ENCODE measurements at regions not wholly inside any gene's neighbourhood (a gene's known extent, or its start where the extent isn't known, plus 50 kb on each side); places are given as distances from the start of the nearest gene placed in this dataset.

DNA sequence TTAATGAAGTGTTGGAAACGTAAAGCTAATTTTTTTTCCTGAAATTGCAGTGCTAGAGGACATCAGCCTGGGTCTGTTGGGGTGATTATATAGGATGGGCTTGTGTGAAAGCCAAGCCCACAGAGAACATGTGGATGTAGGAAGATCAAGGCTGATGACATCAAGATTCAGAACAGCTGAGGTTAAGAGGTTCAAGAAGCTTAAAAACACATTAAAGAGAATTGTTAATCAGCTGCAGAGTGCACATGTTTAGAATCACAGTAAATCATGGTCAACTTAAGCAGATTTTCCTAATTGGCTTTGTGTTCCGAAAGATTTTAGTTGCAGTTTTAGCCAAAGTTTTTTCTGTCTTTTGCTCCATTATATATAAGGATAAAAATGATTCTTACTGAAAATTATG lies 87.9 kb upstream of the PRICKLE1 start:
- H4K20me1 ChIP-seq (replicated peaks; ENCODE audit: control insufficient read depth, extremely low read depth, insufficient read depth, low read length) = no peaks in the 10 kb centered on the region
- dilution Hi-C loops (cut with MboI; ENCODE audit: extremely low pct_ligation_motif_present, low sequenced_read_pairs) (no loop called here), intact Hi-C loops (cut with micrococcal nuclease) (no loop called here)
- BruUV-seq (replicated peaks) = no TSS peak
- H3K4me2 ChIP-seq (ENCODE audit: insufficient read depth, low read length) = no peak overlapping the region
- H3K9me1 ChIP-seq (replicated peaks; ENCODE audit: control insufficient read depth, extremely low read depth, insufficient read depth, low read length) = no peaks in the 10 kb centered on the region
- H3K9ac ChIP-seq (replicated peaks; ENCODE audit: extremely low read depth, insufficient read depth, low read length) = no peak overlapping the region
- DNase-seq (ENCODE audit: low read depth, low spot score) = no peak
- POLR2A ChIA-PET = no interaction called here
- no peaks in the 10 kb centered on the region for H3K27me3 ChIP-seq (ENCODE audit: control insufficient read depth in 2 of 2, insufficient read depth in 2 of 2, low read length in 2 of 2)
- H3K36me3 ChIP-seq (ENCODE audit: control insufficient read depth in 2 of 2, extremely low read depth in 1 of 2, insufficient read depth in 2 of 2, low read length in 2 of 2) = no peaks in the 10 kb centered on the region
- H3K27ac ChIP-seq (ENCODE audit: insufficient read depth, low read depth, low read length) = no peak overlapping the region
- no peaks in the 10 kb centered on the region for H3K9me3 ChIP-seq (replicated peaks; ENCODE audit: control insufficient read depth, insufficient read depth, low read length)
- no peak overlapping the region for H2AFZ ChIP-seq (ENCODE audit: low read depth, low read length)
- no peaks in the 10 kb centered on the region for H3K4me1 ChIP-seq (ENCODE audit: control insufficient read depth, extremely low read depth, insufficient read depth, low read length)
- H3K79me2 ChIP-seq (ENCODE audit: control insufficient read depth, insufficient read depth, low read length) = no peaks in the 10 kb centered on the region
- no peak overlapping the region for H3K4me3 ChIP-seq (replicated peaks in 1 of 3; ENCODE audit: insufficient read depth in 1 of 3, low read depth in 1 of 3, low read length in 3 of 3)
- no peak for TF ChIP-seq POLR2A (IDR thresholded peaks at IDR 0.05; ENCODE audit: low read depth, low read length)
- FAIRE-seq = no peak
- CTCF ChIA-PET = no interaction called here

DNA sequence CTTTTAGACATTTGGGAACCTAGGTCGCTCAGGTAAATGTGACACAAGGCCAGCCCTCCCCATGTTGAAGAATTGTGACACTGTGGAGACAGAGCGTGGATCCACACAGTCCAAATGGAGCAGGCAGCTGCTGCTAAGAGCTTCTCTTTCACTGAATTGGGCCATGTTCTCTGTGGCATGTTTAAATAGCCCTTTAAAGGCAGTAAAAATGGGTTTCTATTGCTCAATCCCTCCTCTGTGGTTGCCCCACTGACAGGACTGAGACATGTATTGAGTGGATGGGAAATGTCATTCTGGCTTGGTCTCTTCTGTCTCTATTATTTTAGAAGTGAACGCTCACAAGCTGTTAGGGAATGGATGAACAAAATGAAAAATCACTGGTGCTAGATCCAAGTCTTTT lies 84.0 kb upstream of the PRICKLE1 start:
- CTCF ChIA-PET = no interaction called here

More for the DNA sequence above, 84.0 kb upstream of the PRICKLE1 start:
- H3K9me1 ChIP-seq (replicated peaks; ENCODE audit: control insufficient read depth, extremely low read depth, insufficient read depth, low read length) = no peaks in the 10 kb centered on the region
- no peak for DNase-seq (ENCODE audit: low read depth, low spot score)
- no peaks in the 10 kb centered on the region for H3K36me3 ChIP-seq (ENCODE audit: control insufficient read depth in 2 of 2, extremely low read depth in 1 of 2, insufficient read depth in 2 of 2, low read length in 2 of 2)
- POLR2A ChIA-PET = no interaction called here
- no peak overlapping the region for H3K27ac ChIP-seq (ENCODE audit: insufficient read depth, low read depth, low read length)
- no peak overlapping the region for H3K4me3 ChIP-seq (replicated peaks in 1 of 3; ENCODE audit: insufficient read depth in 1 of 3, low read depth in 1 of 3, low read length in 3 of 3)
- no peaks in the 10 kb centered on the region for H4K20me1 ChIP-seq (replicated peaks; ENCODE audit: control insufficient read depth, extremely low read depth, insufficient read depth, low read length)
- H3K9me3 ChIP-seq (replicated peaks; ENCODE audit: control insufficient read depth, insufficient read depth, low read length) = no peaks in the 10 kb centered on the region
- dilution Hi-C loops (cut with MboI; ENCODE audit: extremely low pct_ligation_motif_present, low sequenced_read_pairs) = no loop called here
- no peak overlapping the region for H2AFZ ChIP-seq (ENCODE audit: low read depth, low read length)
- intact Hi-C loops (cut with micrococcal nuclease) = no loop called here
- no peak overlapping the region for H3K9ac ChIP-seq (replicated peaks; ENCODE audit: extremely low read depth, insufficient read depth, low read length)
- no TSS peak for BruUV-seq (replicated peaks)
- TF ChIP-seq, protein P1, sequence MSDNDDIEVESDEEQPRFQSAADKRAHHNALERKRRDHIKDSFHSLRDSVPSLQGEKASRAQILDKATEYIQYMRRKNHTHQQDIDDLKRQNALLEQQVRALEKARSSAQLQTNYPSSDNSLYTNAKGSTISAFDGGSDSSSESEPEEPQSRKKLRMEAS (IDR thresholded peaks at IDR 0.05; ENCODE audit: insufficient read depth, insufficient read length) = no peak
- no peak for TF ChIP-seq EZH2 (IDR thresholded peaks at IDR 0.05; ENCODE audit: borderline replicate concordance, low read depth, low read length, severe bottlenecking)
- no peak overlapping the region for H3K4me2 ChIP-seq (ENCODE audit: insufficient read depth, low read length)
- H3K79me2 ChIP-seq (ENCODE audit: control insufficient read depth, insufficient read depth, low read length) = no peaks in the 10 kb centered on the region
- no peak for FAIRE-seq
- no peaks in the 10 kb centered on the region for H3K27me3 ChIP-seq (ENCODE audit: control insufficient read depth in 2 of 2, insufficient read depth in 2 of 2, low read length in 2 of 2)
- no peaks in the 10 kb centered on the region for H3K4me1 ChIP-seq (ENCODE audit: control insufficient read depth, extremely low read depth, insufficient read depth, low read length)

Measured in endothelial cell of umbilical vein (primary cell).